Esophagus muscularis mucosa (tissue), 4 donors: ENCODE measurements at regions not wholly inside any gene's neighbourhood (a gene's known extent, or its start where the extent isn't known, plus 50 kb on each side); places are given as distances from the start of the nearest gene placed in this dataset.
"Not testable (repeated sequence)": the region's sequence is repeated elsewhere in the genome, so short reads cannot be mapped to it uniquely, and the experiment has no call there.

Experiments
- DNase-seq: peaks from one replicate; pipeline ENCODE4 v3.0.0-alpha.2; 2017; ENCODE audit errors: extremely low spot score
- H3K27ac ChIP-seq, 4 donors: fragments of 200-600 bp; sonication (generic); replicated peaks in 1 of 4; 1 replicate in 3 of 4; 2 replicates in 1 of 4; pipeline ENCODE4 v1.5.1; 2016 to 2019; ENCODE audit warnings: mild to moderate bottlenecking in 1 of 4
- H3K27me3 ChIP-seq, 4 donors: fragments of 200-600 bp; sonication (generic); one replicate each; pipeline versions ENCODE4 v1.5.1 to v1.6.0; 2016 to 2019
- H3K36me3 ChIP-seq, 4 donors: fragments of 200-600 bp; sonication (generic); one replicate each; pipeline ENCODE4 v1.5.1; 2016 to 2019
- H3K4me1 ChIP-seq, 4 donors: fragments of 200-600 bp; sonication (generic); one replicate each; pipeline ENCODE4 v1.5.1; 2016 to 2019
- H3K4me3 ChIP-seq, 4 donors: fragments of 200-600 bp; sonication (generic); 1 replicate in 2 of 4; 2 replicates in 2 of 4; pipeline ENCODE4 v1.5.1; 2016 to 2019; ENCODE audit warnings: mild to moderate bottlenecking in 4 of 4, moderate library complexity in 1 of 4
- H3K9me3 ChIP-seq, 4 donors: fragments of 200-600 bp; sonication (generic); 1 replicate in 3 of 4; 2 replicates in 1 of 4; pipeline ENCODE4 v1.5.1; 2016 to 2019
- CTCF ChIP-seq, 3 experiments: fragments of 200-600 bp in 2 of 3; fragments of 450-650 bp in 1 of 3; sonication (generic) in 2 of 3; IDR thresholded peaks; one replicate each; pipeline ENCODE4 v1.5.1; 2017 to 2019; ENCODE audit warnings: antibody characterized with exemption in 3 of 3, mild to moderate bottlenecking in 2 of 3, moderate library complexity in 1 of 3
- EP300 ChIP-seq: sonication (generic); formaldehyde crosslinking; IDR thresholded peaks from one replicate; pipeline ENCODE4 v1.6.1; 2017; ENCODE audit warnings: antibody characterized with exemption
- POLR2A ChIP-seq: fragments of 450-650 bp; IDR thresholded peaks from one replicate; pipeline ENCODE4 v1.6.1; 2017; ENCODE audit warnings: antibody characterized with exemption, moderate library complexity, mild to moderate bottlenecking, low read depth
- POLR2AphosphoS5 ChIP-seq, 2 donors: sonication (generic); formaldehyde crosslinking; IDR thresholded peaks; one replicate each; pipeline ENCODE4 v1.6.1; 2017; ENCODE audit warnings: antibody characterized with exemption in 2 of 2
- WGBS: methylation state at CpG from one replicate; pipeline ENCODE4 v1.1.5; 2018; 5-methylcytosine and 5-hydroxymethylcytosine counted together
- intact Hi-C: fragments of 100-400 bp; cut with DNase I; formaldehyde crosslinking; loops from one replicate; pipeline ENCODE4 v1.15.1; 2023

GRCh38 chrX:34275699-34276098 is 143.6 kb upstream of the FAM47A start:
- no peak for TF ChIP-seq POLR2AphosphoS5 (IDR thresholded peaks at IDR 0.05)
- TF ChIP-seq CTCF (IDR thresholded peaks at IDR 0.05): no peak
- TF ChIP-seq POLR2A: no peak
- TF ChIP-seq EP300: no peak
- 0% methylated on average over 1 of the region's 1 CpG for WGBS
- DNase-seq: no peak
- intact Hi-C loops: no loop called here
- H3K36me3 ChIP-seq: no peaks in the 10 kb centered on the region
- no peak overlapping the region for H3K4me3 ChIP-seq
- no peaks in the 10 kb centered on the region for H3K9me3 ChIP-seq
- H3K27ac ChIP-seq: no peak overlapping the region
- no peaks in the 10 kb centered on the region for H3K27me3 ChIP-seq
- H3K4me1 ChIP-seq: no peaks in the 10 kb centered on the region

- Histone ChIP-seq H3K27me3 (no peaks in the 10 kb centered on the region), H3K27ac (no peak overlapping the region), H3K36me3 (no peaks in the 10 kb centered on the region), H3K4me3 (no peak overlapping the region), H3K9me3 (no peaks in the 10 kb centered on the region), H3K4me1 (no peaks in the 10 kb centered on the region)
- WGBS: 82% methylated on average over 2 of the region's 2 CpGs
- TF ChIP-seq CTCF (IDR thresholded peaks at IDR 0.05) (no peak), POLR2AphosphoS5 (IDR thresholded peaks at IDR 0.05) (no peak), POLR2A (no peak), EP300 (no peak)
- DNase-seq: no peak
- intact Hi-C loops: no loop called here
Observed at GRCh38 chrX:34270434-34270833, 138.3 kb upstream of the FAM47A start.

GRCh38 chrX:34238896-34239295 is 106.8 kb upstream of the FAM47A start:
- 58% methylated on average over 4 of the region's 4 CpGs for WGBS
- H3K27ac ChIP-seq: no peak overlapping the region
- TF ChIP-seq POLR2A (no peak), CTCF (IDR thresholded peaks at IDR 0.05) (no peak), EP300 (no peak), POLR2AphosphoS5 (IDR thresholded peaks at IDR 0.05) (no peak)

GRCh38 chrX:34230156-34230555 is 98.0 kb upstream of the FAM47A start:
- H3K9me3 ChIP-seq, H3K27me3 ChIP-seq, H3K36me3 ChIP-seq, H3K4me3 ChIP-seq, H3K27ac ChIP-seq, intact Hi-C loops, DNase-seq, H3K4me1 ChIP-seq: not testable (repeated sequence)
- 58% methylated on average over 6 of the region's 6 CpGs for WGBS

More at GRCh38 chrX:34238896-34239295, 106.8 kb upstream of the FAM47A start:
- no peak overlapping the region for H3K4me3 ChIP-seq
- H3K9me3 ChIP-seq: no peaks in the 10 kb centered on the region
- H3K4me1 ChIP-seq: no peaks in the 10 kb centered on the region
- no peak for DNase-seq
- intact Hi-C loops: no loop called here
- no peaks in the 10 kb centered on the region for H3K27me3 ChIP-seq
- H3K36me3 ChIP-seq: no peaks in the 10 kb centered on the region

GRCh38 chrX:34227804-34228203 is 95.7 kb upstream of the FAM47A start:
- DNase-seq: no peak
- H3K27me3 ChIP-seq: no peaks in the 10 kb centered on the region
- intact Hi-C loops: no loop called here
- H3K4me1 ChIP-seq: no peaks in the 10 kb centered on the region
- H3K36me3 ChIP-seq: no peaks in the 10 kb centered on the region
- no peak overlapping the region for H3K4me3 ChIP-seq
- H3K9me3 ChIP-seq: peaks cover 0 to 4% (median 0%) of the 10 kb centered on the region in 4 donors
- no peak overlapping the region for H3K27ac ChIP-seq
- WGBS: 75% methylated on average over 2 of the region's 2 CpGs
- TF ChIP-seq POLR2A: no peak
- TF ChIP-seq CTCF (IDR thresholded peaks at IDR 0.05): no peak
- no peak for TF ChIP-seq POLR2AphosphoS5 (IDR thresholded peaks at IDR 0.05)
- no peak for TF ChIP-seq EP300
